ENCODE measurements at regions not wholly inside any gene's neighbourhood (a gene's known extent, or its start where the extent isn't known, plus 50 kb on each side); places are given as distances from the start of the nearest gene placed in this dataset.

GRCh38 chr5:155831491-155831890, 495.5 kb upstream of the SGCD start:
- DNase-seq (ENCODE audit: low read depth), result no peak

GRCh38 chr5:155833287-155833686, 493.7 kb upstream of the SGCD start:
- DNase-seq (ENCODE audit: low read depth), result peak; percentile 3

- no peak for DNase-seq (ENCODE audit: low read depth)
Observed at GRCh38 chr5:155834271-155834975, 492.5 kb upstream of the SGCD start.

- no peak for DNase-seq (ENCODE audit: low read depth)
Observed at GRCh38 chr5:155836089-155836803, 490.7 kb upstream of the SGCD start.

- DNase-seq (ENCODE audit: low read depth), result no peak
Observed at GRCh38 chr5:155838394-155838793, 488.6 kb upstream of the SGCD start.

- peak; percentile 45 for DNase-seq (ENCODE audit: low read depth)
Observed at GRCh38 chr5:155839251-155840037, 487.5 kb upstream of the SGCD start.

GRCh38 chr5:155844542-155844941, 482.4 kb upstream of the SGCD start:
- DNase-seq (ENCODE audit: low read depth), result peak; percentile 13

GRCh38 chr5:155850370-155850769, 476.6 kb upstream of the SGCD start:
- no peak for DNase-seq (ENCODE audit: low read depth)

GRCh38 chr5:155866971-155867370, 460.0 kb upstream of the SGCD start:
- no peak for DNase-seq (ENCODE audit: low read depth)

GRCh38 chr5:155867522-155868088, 459.4 kb upstream of the SGCD start:
- DNase-seq (ENCODE audit: low read depth), result no peak

GRCh38 chr5:155870636-155871035, 456.3 kb upstream of the SGCD start:
- no peak for DNase-seq (ENCODE audit: low read depth)

- no peak for DNase-seq (ENCODE audit: low read depth)
Observed at GRCh38 chr5:155871623-155872022, 455.3 kb upstream of the SGCD start.

- DNase-seq (ENCODE audit: low read depth), result no peak
Observed at GRCh38 chr5:155872629-155873220, 454.2 kb upstream of the SGCD start.

- DNase-seq (ENCODE audit: low read depth), result no peak
Observed at GRCh38 chr5:155878991-155879575, 447.9 kb upstream of the SGCD start.

- DNase-seq (ENCODE audit: low read depth), result no peak
Observed at GRCh38 chr5:155884041-155884440, 442.9 kb upstream of the SGCD start.

- DNase-seq (ENCODE audit: low read depth), result no peak
Observed at GRCh38 chr5:155885199-155885598, 441.8 kb upstream of the SGCD start.

GRCh38 chr5:155886311-155887031, 440.5 kb upstream of the SGCD start:
- DNase-seq (ENCODE audit: low read depth), result no peak

GRCh38 chr5:155895484-155895883, 431.5 kb upstream of the SGCD start:
- no peak for DNase-seq (ENCODE audit: low read depth)

GRCh38 chr5:155897761-155898160, 429.2 kb upstream of the SGCD start:
- DNase-seq (ENCODE audit: low read depth), result no peak

- no peak for DNase-seq (ENCODE audit: low read depth)
Observed at GRCh38 chr5:155898284-155898683, 428.7 kb upstream of the SGCD start.
